Suprapubic skin (tissue), 4 donors: ENCODE measurements at regions not wholly inside any gene's neighbourhood (a gene's known extent, or its start where the extent isn't known, plus 50 kb on each side); places are given as distances from the start of the nearest gene placed in this dataset.

Source experiments
- DNase-seq, 2 donors: peaks; one replicate each; pipeline ENCODE4 v3.0.0-alpha.2; 2019; ENCODE audit warnings: low spot score in 2 of 2
- H3K27ac ChIP-seq: fragments of 200-600 bp; sonication (generic); one replicate; pipeline ENCODE4 v1.5.1; 2019
- H3K27me3 ChIP-seq: fragments of 200-600 bp; sonication (generic); one replicate; pipeline ENCODE4 v1.5.1; 2019
- H3K36me3 ChIP-seq: fragments of 200-600 bp; sonication (generic); one replicate; pipeline ENCODE4 v1.5.1; 2019
- H3K4me1 ChIP-seq: fragments of 200-600 bp; sonication (generic); one replicate; pipeline ENCODE4 v1.5.1; 2019
- H3K4me3 ChIP-seq: fragments of 200-600 bp; sonication (generic); one replicate; pipeline ENCODE4 v1.5.1; 2019; ENCODE audit warnings: mild to moderate bottlenecking
- H3K9me3 ChIP-seq: fragments of 200-600 bp; sonication (generic); one replicate; pipeline ENCODE4 v1.5.1; 2019
- EP300 ChIP-seq: sonication (generic); formaldehyde crosslinking; IDR thresholded peaks from one replicate; pipeline ENCODE4 v1.6.1; 2017; ENCODE audit warnings: antibody characterized with exemption
- POLR2A ChIP-seq, 2 donors: fragments of 450-650 bp; IDR thresholded peaks; one replicate each; pipeline ENCODE4 v1.6.1; 2017; ENCODE audit warnings: antibody characterized with exemption in 2 of 2, mild to moderate bottlenecking in 2 of 2, moderate library complexity in 2 of 2
- POLR2AphosphoS5 ChIP-seq, 3 donors: sonication (generic); formaldehyde crosslinking; IDR thresholded peaks; one replicate each; pipeline ENCODE4 v1.6.1; 2017; ENCODE audit warnings: antibody characterized with exemption in 3 of 3
- WGBS: methylation state at CpG from one replicate; pipeline ENCODE4 v1.1.5; 2018; 5-methylcytosine and 5-hydroxymethylcytosine counted together
- TF ChIP-seq, protein P1 (sequence below), 2 donors: fragments of 200-600 bp in 1 of 2; fragments of 450-650 bp in 1 of 2; sonication (generic) in 1 of 2; IDR thresholded peaks; one replicate each; pipeline ENCODE4 v1.5.1; 2016 to 2019; ENCODE audit warnings: antibody characterized with exemption in 2 of 2, mild to moderate bottlenecking in 1 of 2, moderate library complexity in 1 of 2

DNA sequence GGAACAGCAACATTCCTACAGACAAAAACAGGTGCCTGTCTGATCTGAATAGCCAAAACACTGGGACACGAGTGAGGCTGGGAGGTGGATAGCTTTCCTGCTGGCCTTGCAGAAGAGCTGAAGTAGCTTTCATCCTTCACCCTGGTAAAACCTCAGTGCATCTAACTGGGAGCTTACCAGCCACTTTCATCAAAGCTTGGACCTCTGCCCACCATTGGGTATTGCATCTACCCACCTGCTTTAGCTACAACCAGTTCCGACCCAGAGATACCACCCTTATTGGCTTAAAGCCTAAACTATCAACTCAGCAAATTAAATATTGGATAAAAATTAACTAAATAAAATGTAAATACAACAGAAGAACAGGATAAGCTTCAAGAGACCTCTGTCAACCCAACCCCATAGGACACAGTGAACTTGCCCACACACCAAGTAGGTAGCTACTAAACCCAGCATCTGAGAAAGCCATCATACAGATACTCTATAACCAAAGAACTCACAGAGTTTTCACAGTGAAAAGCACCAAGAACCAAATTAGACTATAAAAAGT, 866.3 kb downstream of the FSCB start:
- no peak overlapping the region for H3K27ac ChIP-seq
- no peaks in the 10 kb centered on the region for H3K4me1 ChIP-seq
- TF ChIP-seq POLR2A (IDR thresholded peaks at IDR 0.05): no peak
- TF ChIP-seq POLR2AphosphoS5 (IDR thresholded peaks at IDR 0.05): no peak
- TF ChIP-seq, protein P1, sequence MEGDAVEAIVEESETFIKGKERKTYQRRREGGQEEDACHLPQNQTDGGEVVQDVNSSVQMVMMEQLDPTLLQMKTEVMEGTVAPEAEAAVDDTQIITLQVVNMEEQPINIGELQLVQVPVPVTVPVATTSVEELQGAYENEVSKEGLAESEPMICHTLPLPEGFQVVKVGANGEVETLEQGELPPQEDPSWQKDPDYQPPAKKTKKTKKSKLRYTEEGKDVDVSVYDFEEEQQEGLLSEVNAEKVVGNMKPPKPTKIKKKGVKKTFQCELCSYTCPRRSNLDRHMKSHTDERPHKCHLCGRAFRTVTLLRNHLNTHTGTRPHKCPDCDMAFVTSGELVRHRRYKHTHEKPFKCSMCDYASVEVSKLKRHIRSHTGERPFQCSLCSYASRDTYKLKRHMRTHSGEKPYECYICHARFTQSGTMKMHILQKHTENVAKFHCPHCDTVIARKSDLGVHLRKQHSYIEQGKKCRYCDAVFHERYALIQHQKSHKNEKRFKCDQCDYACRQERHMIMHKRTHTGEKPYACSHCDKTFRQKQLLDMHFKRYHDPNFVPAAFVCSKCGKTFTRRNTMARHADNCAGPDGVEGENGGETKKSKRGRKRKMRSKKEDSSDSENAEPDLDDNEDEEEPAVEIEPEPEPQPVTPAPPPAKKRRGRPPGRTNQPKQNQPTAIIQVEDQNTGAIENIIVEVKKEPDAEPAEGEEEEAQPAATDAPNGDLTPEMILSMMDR (IDR thresholded peaks at IDR 0.05): no peak
- no peak for TF ChIP-seq EP300
- H3K27me3 ChIP-seq: no peaks in the 10 kb centered on the region
- H3K9me3 ChIP-seq: no peaks in the 10 kb centered on the region
- H3K4me3 ChIP-seq: no peak overlapping the region
- WGBS: 78% methylated on average over 1 of the region's 2 CpGs
- DNase-seq: no peak
- H3K36me3 ChIP-seq: no peaks in the 10 kb centered on the region

GRCh38 chr14:43625294-43625693, 881.8 kb downstream of the FSCB start:
- H3K4me1 ChIP-seq: no peaks in the 10 kb centered on the region
- WGBS: 64% methylated on average over 4 of the region's 4 CpGs

GRCh38 chr14:43621282-43621681, 885.8 kb downstream of the FSCB start:
- Histone ChIP-seq H3K36me3 (no peaks in the 10 kb centered on the region), H3K4me3 (no peak overlapping the region), H3K4me1 (no peaks in the 10 kb centered on the region), H3K27me3 (no peaks in the 10 kb centered on the region), H3K27ac (no peak overlapping the region), H3K9me3 (no peaks in the 10 kb centered on the region)
- TF ChIP-seq POLR2AphosphoS5 (IDR thresholded peaks at IDR 0.05) (no peak), POLR2A (IDR thresholded peaks at IDR 0.05) (no peak), EP300 (no peak)
- TF ChIP-seq, protein P1 (IDR thresholded peaks at IDR 0.05): no peak
- no peak for DNase-seq

More at GRCh38 chr14:43625294-43625693, 881.8 kb downstream of the FSCB start:
- Histone ChIP-seq H3K27ac (no peak overlapping the region), H3K27me3 (no peaks in the 10 kb centered on the region), H3K4me3 (no peak overlapping the region), H3K36me3 (no peaks in the 10 kb centered on the region), H3K9me3 (no peaks in the 10 kb centered on the region)
- no peak for DNase-seq
- TF ChIP-seq EP300: no peak
- TF ChIP-seq, protein P1 (IDR thresholded peaks at IDR 0.05): no peak
- no peak for TF ChIP-seq POLR2AphosphoS5 (IDR thresholded peaks at IDR 0.05)
- no peak for TF ChIP-seq POLR2A (IDR thresholded peaks at IDR 0.05)

DNA sequence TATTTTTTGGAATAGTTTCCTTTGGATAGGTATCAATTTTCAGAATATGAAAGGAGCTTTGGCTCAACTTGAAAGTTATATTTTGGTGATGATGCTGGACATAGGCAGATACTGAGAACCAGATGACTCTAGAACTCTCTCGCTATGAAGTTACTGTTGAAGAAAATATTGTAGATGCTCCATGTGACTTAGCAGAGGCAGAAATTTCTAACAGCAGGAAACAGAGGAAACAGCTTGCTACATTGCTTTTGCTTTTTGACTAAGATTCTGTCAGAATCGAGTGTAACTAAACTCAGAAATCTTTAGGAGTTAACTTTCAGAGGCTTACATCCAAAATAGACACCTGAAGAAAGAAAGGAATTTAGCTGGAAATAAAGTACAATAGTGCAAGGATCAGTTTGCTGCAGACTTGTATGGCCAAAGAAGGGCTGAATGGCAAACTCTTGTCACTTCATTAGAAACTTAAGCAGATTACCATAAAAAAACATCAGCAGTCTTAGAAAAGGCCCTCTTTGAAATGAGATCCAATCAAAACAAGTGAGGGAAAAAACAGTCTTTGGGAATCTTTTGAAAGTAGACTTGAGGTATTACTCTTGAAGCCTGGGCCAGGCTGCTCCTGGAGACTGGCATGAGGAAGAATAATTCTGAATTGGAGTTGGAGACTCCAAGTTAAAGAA, 911.8 kb downstream of the FSCB start:
- H3K27me3 ChIP-seq: no peaks in the 10 kb centered on the region
- H3K4me3 ChIP-seq: no peak overlapping the region
- H3K36me3 ChIP-seq: no peaks in the 10 kb centered on the region
- TF ChIP-seq POLR2AphosphoS5 (IDR thresholded peaks at IDR 0.05) (no peak), POLR2A (IDR thresholded peaks at IDR 0.05) (no peak), EP300 (no peak)
- TF ChIP-seq, protein P1 (IDR thresholded peaks at IDR 0.05): no peak
- no peaks in the 10 kb centered on the region for H3K9me3 ChIP-seq
- no peak overlapping the region for H3K27ac ChIP-seq
- no peak for DNase-seq
- H3K4me1 ChIP-seq: no peaks in the 10 kb centered on the region
- 66% methylated on average over 2 of the region's 2 CpGs for WGBS

DNA sequence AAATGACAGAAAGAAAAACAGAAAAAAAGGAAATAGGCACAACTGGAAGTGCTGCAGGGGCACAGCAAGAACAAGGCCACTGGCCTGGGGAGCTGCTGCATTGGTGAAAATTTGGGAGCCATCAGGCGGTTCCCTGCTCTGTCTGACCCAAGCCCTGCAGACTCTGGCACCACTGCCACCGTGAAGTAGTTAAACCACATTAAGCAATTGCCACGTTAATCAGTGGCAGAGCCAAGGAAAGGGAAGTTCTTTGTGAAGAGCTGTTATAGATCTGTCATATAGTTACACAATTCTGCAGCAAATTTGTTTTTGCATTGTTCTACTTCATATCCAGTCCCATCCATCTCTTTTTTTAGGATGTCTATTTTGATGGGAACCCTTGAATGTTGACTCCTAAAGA, 915.3 kb downstream of the FSCB start:
- WGBS: 57% methylated on average over 3 of the region's 3 CpGs
- H3K27me3 ChIP-seq: no peaks in the 10 kb centered on the region
- no peaks in the 10 kb centered on the region for H3K4me1 ChIP-seq
- no peak overlapping the region for H3K27ac ChIP-seq
- no peak overlapping the region for H3K4me3 ChIP-seq
- no peak for DNase-seq
- TF ChIP-seq POLR2AphosphoS5 (IDR thresholded peaks at IDR 0.05): no peak
- TF ChIP-seq EP300: no peak
- no peaks in the 10 kb centered on the region for H3K9me3 ChIP-seq
- H3K36me3 ChIP-seq: no peaks in the 10 kb centered on the region
